SK-N-SH (cell line): ENCODE measurements at regions not wholly inside any gene's neighbourhood (a gene's known extent, or its start where the extent isn't known, plus 50 kb on each side); places are given as distances from the start of the nearest gene placed in this dataset.

Source experiments
- CTCF ChIA-PET: fragments of 300-600, 350-600 bp; formaldehyde crosslinking; extraction: SDS; loops from one replicate; lab custom pipeline; 2021; lab: Yijun Ruan, JAX
- POLR2A ChIA-PET: fragments of 350-600 bp; sonication (Branson Sonifier 250); formaldehyde crosslinking; extraction: SDS; loops from one replicate; lab custom pipeline; 2020; ENCODE audit warnings: antibody characterized with exemption, inconsistent platforms; lab: Yijun Ruan, JAX
- DNase-seq: peaks from one replicate; pipeline ENCODE4 v3.0.0; 2012
- H2AFZ ChIP-seq: fragments of 200-600 bp; sonication (generic); 2 replicates; pipeline ENCODE4 v1.8.1; 2016; ENCODE audit warnings: antibody characterized with exemption, mild to moderate bottlenecking, low read depth
- H3F3A ChIP-seq: fragments of 200-600 bp; sonication (generic); replicated peaks from 2 replicates; pipeline ENCODE3; 2016; ENCODE audit warnings: antibody characterized with exemption, mild to moderate bottlenecking; ENCODE audit not compliant: insufficient read depth
- H3K27ac ChIP-seq, 2 experiments: fragments of 200-500 bp in 1 of 2; fragments of 200-600 bp in 1 of 2; sonication (Bioruptor generic) in 1 of 2; sonication (generic), shearing (Covaris generic) in 1 of 2; 2 replicates each; pipeline versions ENCODE4 v1.5.1 to v1.6.1; 2014 to 2016; ENCODE audit warnings: low read depth in 2 of 2, inconsistent platforms in 1 of 2, low read length in 1 of 2, mild to moderate bottlenecking in 1 of 2, mixed read lengths in 1 of 2
- H3K27me3 ChIP-seq: fragments of 200-600 bp; sonication (generic), shearing (Covaris generic); 2 replicates; pipeline ENCODE4 v1.6.1; 2016; ENCODE audit warnings: mixed run types; ENCODE audit not compliant: insufficient read depth
- H3K36me3 ChIP-seq, 2 experiments: fragments of 200-500 bp in 1 of 2; fragments of 200-600 bp in 1 of 2; sonication (Bioruptor generic) in 1 of 2; sonication (generic) in 1 of 2; replicated peaks in 1 of 2; 2 replicates each; pipeline versions ENCODE3 to v1.5.1; 2014 to 2016; ENCODE audit warnings: low read length in 1 of 2, mild to moderate bottlenecking in 1 of 2; ENCODE audit not compliant: insufficient read depth in 2 of 2, control insufficient read depth in 1 of 2
- H3K4me1 ChIP-seq, 2 experiments: fragments of 200-500 bp in 1 of 2; fragments of 200-600 bp in 1 of 2; sonication (Bioruptor generic) in 1 of 2; sonication (generic), shearing (Covaris generic) in 1 of 2; 2 replicates each; pipeline versions ENCODE4 v1.5.1 to v1.6.1; 2014 to 2016; ENCODE audit warnings: low read depth in 1 of 2, low read length in 1 of 2, mixed run types in 1 of 2; ENCODE audit not compliant: insufficient read depth in 2 of 2, control insufficient read depth in 1 of 2
- H3K4me2 ChIP-seq: fragments of 200-600 bp; sonication (generic), shearing (Covaris generic); 2 replicates; pipeline ENCODE4 v1.6.1; 2017; ENCODE audit warnings: mixed run types
- H3K4me3 ChIP-seq, 2 experiments: fragments of 200-500 bp in 1 of 2; fragments of 200-600 bp in 1 of 2; sonication (Bioruptor generic) in 1 of 2; sonication (generic), shearing (Covaris generic) in 1 of 2; 2 replicates each; pipeline versions ENCODE4 v1.5.1 to v1.8.1; 2014 to 2016; ENCODE audit warnings: low read depth in 2 of 2, inconsistent platforms in 1 of 2, low read length in 1 of 2, mild to moderate bottlenecking in 1 of 2, mixed read lengths in 1 of 2, moderate library complexity in 1 of 2
- H3K79me2 ChIP-seq: fragments of 200-600 bp; sonication (generic); 2 replicates; pipeline ENCODE4 v1.8.1; 2017; ENCODE audit warnings: mild to moderate bottlenecking; ENCODE audit not compliant: insufficient read depth
- H3K9ac ChIP-seq: fragments of 200-600 bp; sonication (generic); 2 replicates; pipeline ENCODE4 v1.6.1; 2017; ENCODE audit warnings: mixed run types
- H3K9me2 ChIP-seq: fragments of 200-600 bp; sonication (generic); 2 replicates; pipeline ENCODE4 v1.6.1; 2017; ENCODE audit warnings: mixed run types
- H3K9me3 ChIP-seq: fragments of 200-600 bp; sonication (generic); 2 replicates; pipeline ENCODE4 v1.6.1; 2017; ENCODE audit warnings: mixed run types, mild to moderate bottlenecking, moderate library complexity
- H4K20me1 ChIP-seq: fragments of 200-600 bp; sonication (generic); 2 replicates; pipeline ENCODE4 v1.6.1; 2017; ENCODE audit warnings: mild to moderate bottlenecking, mixed run types; ENCODE audit not compliant: insufficient read depth
- EZH2phosphoT487 ChIP-seq: fragments of 200-600 bp; sonication (generic); IDR thresholded peaks from 2 replicates; pipeline ENCODE4 v1.6.1; 2017; ENCODE audit warnings: low read depth, mixed run types, mild to moderate bottlenecking, antibody characterized with exemption, moderate library complexity, borderline replicate concordance
- FOSL2 ChIP-seq: IDR thresholded peaks from 2 replicates; pipeline ENCODE4 v1.4.0; 2012; ENCODE audit warnings: low read depth, mild to moderate bottlenecking, moderate library complexity, borderline replicate concordance
- FOXJ3 ChIP-seq: sonication (generic); formaldehyde crosslinking; IDR thresholded peaks from 2 replicates; pipeline ENCODE4 v1.5.1; 2020; ENCODE audit warnings: mild to moderate bottlenecking, missing genetic modification reagents
- FOXM1 ChIP-seq: IDR thresholded peaks from 2 replicates; pipeline ENCODE4 v1.4.0; 2012; ENCODE audit warnings: low read depth, mild to moderate bottlenecking
- GATA2 ChIP-seq: sonication (generic); formaldehyde crosslinking; IDR thresholded peaks from 2 replicates; pipeline ENCODE4 v1.5.0; 2020; ENCODE audit warnings: mild to moderate bottlenecking, missing genetic modification reagents
- MEF2A ChIP-seq: IDR thresholded peaks from 2 replicates; pipeline ENCODE4 v1.4.0; 2012; ENCODE audit warnings: low read depth, borderline replicate concordance
- MXI1 ChIP-seq: IDR thresholded peaks from 2 replicates; pipeline ENCODE4 v1.6.1; 2012; ENCODE audit warnings: mild to moderate bottlenecking, low read depth, low read length, improper control_type of control experiment
- NRF1 ChIP-seq: IDR thresholded peaks from 2 replicates; pipeline ENCODE4 v1.6.1; 2012; ENCODE audit warnings: low read depth, mild to moderate bottlenecking, low read length
- RAD21 ChIP-seq: IDR thresholded peaks from 2 replicates; pipeline ENCODE4 v1.6.1; 2012; ENCODE audit warnings: mild to moderate bottlenecking, low read length
- REST ChIP-seq: IDR thresholded peaks from 2 replicates; pipeline ENCODE4 v1.6.1; 2012; ENCODE audit warnings: mild to moderate bottlenecking, low read depth, low read length, moderate library complexity
- SMC3 ChIP-seq: IDR thresholded peaks from 2 replicates; pipeline ENCODE4 v1.6.1; 2012; ENCODE audit warnings: low read depth, low read length, improper control_type of control experiment
- USF1 ChIP-seq: IDR thresholded peaks from 2 replicates; pipeline ENCODE4 v1.4.0; 2012; ENCODE audit warnings: low read depth, borderline replicate concordance
- USF2 ChIP-seq: fragments of 150-350 bp; IDR thresholded peaks from 2 replicates; pipeline ENCODE4 v1.6.1; 2017; ENCODE audit warnings: antibody characterized with exemption, low read length, low read depth, borderline replicate concordance
- ZBTB33 ChIP-seq: IDR thresholded peaks from 2 replicates; pipeline ENCODE4 v1.4.0; 2012; ENCODE audit warnings: low read depth, borderline replicate concordance
- WGBS: methylation state at CpG from one replicate; pipeline ENCODE4 v1.1.6; 2017; ENCODE audit warnings: low lambda C conversion rate; 5-methylcytosine and 5-hydroxymethylcytosine counted together

- H3K4me2 ChIP-seq, result no peak overlapping the region
- H4K20me1 ChIP-seq, result no peaks in the 10 kb centered on the region
- H3K27ac ChIP-seq, result no peak overlapping the region
- H3K9me2 ChIP-seq, result no peaks in the 10 kb centered on the region
- ChIA-PET CTCF (no interaction called here), POLR2A (no interaction called here)
- no peaks in the 10 kb centered on the region for H3K36me3 ChIP-seq
- no peak for DNase-seq
- no peak for TF ChIP-seq FOXJ3 (CRISPR knock-in tag)
- TF ChIP-seq USF1, result no peak
- TF ChIP-seq EZH2phosphoT487, result no peak
- no peak for TF ChIP-seq FOSL2
- no peak for TF ChIP-seq REST
- no peak for TF ChIP-seq GATA2 (CRISPR knock-in tag)
- TF ChIP-seq NRF1, result no peak
- TF ChIP-seq SMC3, result no peak
- no peak for TF ChIP-seq ZBTB33
- TF ChIP-seq RAD21, result no peak
- TF ChIP-seq USF2, result no peak
- TF ChIP-seq MEF2A, result no peak
- no peak for TF ChIP-seq MXI1
- TF ChIP-seq FOXM1, result no peak
- no peak overlapping the region for H3K4me3 ChIP-seq
- peaks cover 3% of the 10 kb centered on the region; the same call in 1 of the 2 replicates for H3K27me3 ChIP-seq
- 10% methylated on average over 6 of the region's 6 CpGs for WGBS
- H3K4me1 ChIP-seq, result no peaks in the 10 kb centered on the region
- no peak overlapping the region for H2AFZ ChIP-seq
- H3K79me2 ChIP-seq, result no peaks in the 10 kb centered on the region
- H3F3A ChIP-seq, result no peaks in the 10 kb centered on the region
- H3K9me3 ChIP-seq, result no peaks in the 10 kb centered on the region
- no peak overlapping the region for H3K9ac ChIP-seq
Observed at GRCh38 chr1:90193116-90193515, 198.2 kb downstream of the ZNF326 start.
